ENCODE measurements at regions not wholly inside any gene's neighbourhood (a gene's known extent, or its start where the extent isn't known, plus 50 kb on each side); places are given as distances from the start of the nearest gene placed in this dataset.

GRCh38 chr7:96831446-96831845 lies 121.8 kb upstream of the SEM1 start:
- no peak overlapping the region for H3K27ac ChIP-seq
- no peaks in the 10 kb centered on the region for H3K9me3 ChIP-seq (ENCODE audit: low read depth)
- no peak for TF ChIP-seq CTCF (IDR thresholded peaks at IDR 0.05; ENCODE audit: low read depth, low read length)
- H3K4me1 ChIP-seq (ENCODE audit: low read depth): no peaks in the 10 kb centered on the region
- no peak for DNase-seq (ENCODE audit: low read depth in 1 of 2, low spot score in 1 of 2)
- H3K4me3 ChIP-seq: no peak overlapping the region
- H3K27me3 ChIP-seq: no peaks in the 10 kb centered on the region
- H3K36me3 ChIP-seq: no peaks in the 10 kb centered on the region

GRCh38 chr7:96832092-96832662 lies 122.5 kb upstream of the SEM1 start:
- DNase-seq (ENCODE audit: low read depth in 1 of 2, low spot score in 1 of 2): no peak
- Histone ChIP-seq H3K4me3 (no peak overlapping the region), H3K4me1 (ENCODE audit: low read depth) (no peaks in the 10 kb centered on the region), H3K27ac (no peak overlapping the region), H3K36me3 (no peaks in the 10 kb centered on the region), H3K9me3 (ENCODE audit: low read depth) (no peaks in the 10 kb centered on the region), H3K27me3 (no peaks in the 10 kb centered on the region)
- TF ChIP-seq CTCF (IDR thresholded peaks at IDR 0.05; ENCODE audit: low read depth, low read length): no peak

- no peaks in the 10 kb centered on the region for H3K27me3 ChIP-seq
- no peak overlapping the region for H3K27ac ChIP-seq
- H3K9me3 ChIP-seq (ENCODE audit: low read depth): no peaks in the 10 kb centered on the region
- H3K4me3 ChIP-seq: no peak overlapping the region
- DNase-seq (ENCODE audit: low read depth in 1 of 2, low spot score in 1 of 2): peak in 1 of 2 donors; percentile 5
- no peaks in the 10 kb centered on the region for H3K4me1 ChIP-seq (ENCODE audit: low read depth)
- H3K36me3 ChIP-seq: no peaks in the 10 kb centered on the region
- TF ChIP-seq CTCF (IDR thresholded peaks at IDR 0.05; ENCODE audit: low read depth, low read length): no peak
Observed at GRCh38 chr7:96833676-96834453, 124.2 kb upstream of the SEM1 start.

GRCh38 chr7:96836456-96836855 lies 126.8 kb upstream of the SEM1 start:
- H3K4me1 ChIP-seq (ENCODE audit: low read depth): no peaks in the 10 kb centered on the region
- DNase-seq (ENCODE audit: low read depth in 1 of 2, low spot score in 1 of 2): no peak
- no peak for TF ChIP-seq CTCF (IDR thresholded peaks at IDR 0.05; ENCODE audit: low read depth, low read length)

GRCh38 chr7:96837593-96837992 lies 127.9 kb upstream of the SEM1 start:
- Histone ChIP-seq H3K36me3 (no peaks in the 10 kb centered on the region), H3K9me3 (ENCODE audit: low read depth) (no peaks in the 10 kb centered on the region), H3K4me3 (no peak overlapping the region), H3K27ac (no peak overlapping the region), H3K4me1 (ENCODE audit: low read depth) (no peaks in the 10 kb centered on the region), H3K27me3 (no peaks in the 10 kb centered on the region)
- DNase-seq (ENCODE audit: low read depth in 1 of 2, low spot score in 1 of 2): no peak
- no peak for TF ChIP-seq CTCF (IDR thresholded peaks at IDR 0.05; ENCODE audit: low read depth, low read length)

More at GRCh38 chr7:96836456-96836855, 126.8 kb upstream of the SEM1 start:
- H3K4me3 ChIP-seq: no peak overlapping the region
- H3K27me3 ChIP-seq: no peaks in the 10 kb centered on the region
- no peaks in the 10 kb centered on the region for H3K9me3 ChIP-seq (ENCODE audit: low read depth)
- H3K36me3 ChIP-seq: no peaks in the 10 kb centered on the region
- H3K27ac ChIP-seq: no peak overlapping the region

All from cardiac muscle cell (in vitro differentiated cells and primary cell).